GM23338 (cell line): ENCODE measurements at regions not wholly inside any gene's neighbourhood (a gene's known extent, or its start where the extent isn't known, plus 50 kb on each side); places are given as distances from the start of the nearest gene placed in this dataset.

Experiments used
- ATAC-seq: fragments of 200-7000 bp; cut with Tn5 transposase; 3 replicates; pipeline ENCODE4 v1.9.1; 2020
- DNase-seq: peaks from one replicate; pipeline ENCODE4 v3.0.0-alpha.2; 2015; ENCODE audit warnings: low spot score
- H2AFZ ChIP-seq: fragments of 200-600 bp; sonication (generic); 2 replicates; pipeline ENCODE4 v1.8.0; 2016; ENCODE audit warnings: antibody characterized with exemption, mild to moderate bottlenecking, moderate library complexity
- H3F3A ChIP-seq: fragments of 200-600 bp; sonication (generic); replicated peaks from 2 replicates; pipeline ENCODE4 v1.8.0; 2017; ENCODE audit warnings: antibody characterized with exemption, mixed run types, low read depth
- H3K27ac ChIP-seq: fragments of 200-600 bp; sonication (generic); 2 replicates; pipeline ENCODE4 v1.6.1; 2016; ENCODE audit warnings: low read depth
- H3K27me3 ChIP-seq: fragments of 200-600 bp; sonication (generic); 2 replicates; pipeline ENCODE4 v1.8.0; 2016; ENCODE audit warnings: mild to moderate bottlenecking, mixed run types, moderate library complexity; ENCODE audit not compliant: insufficient read depth
- H3K36me3 ChIP-seq: fragments of 200-600 bp; sonication (generic); 2 replicates; pipeline ENCODE4 v1.8.0; 2016; ENCODE audit warnings: mild to moderate bottlenecking; ENCODE audit not compliant: insufficient read depth
- H3K4me1 ChIP-seq: fragments of 200-600 bp; sonication (generic); 2 replicates; pipeline ENCODE4 v1.8.0; 2016; ENCODE audit warnings: mild to moderate bottlenecking, moderate library complexity; ENCODE audit not compliant: insufficient read depth
- H3K4me2 ChIP-seq: fragments of 200-600 bp; sonication (generic); 2 replicates; pipeline ENCODE4 v1.7.1; 2017; ENCODE audit warnings: mixed run types
- H3K4me3 ChIP-seq: fragments of 200-600 bp; sonication (generic); 2 replicates; pipeline ENCODE4 v1.6.1; 2016; ENCODE audit warnings: mixed run types
- H3K79me2 ChIP-seq: fragments of 200-600 bp; sonication (generic); replicated peaks from 2 replicates; pipeline ENCODE4 v1.8.0; 2017; ENCODE audit warnings: mild to moderate bottlenecking; ENCODE audit not compliant: insufficient read depth
- H3K9me2 ChIP-seq: fragments of 200-600 bp; sonication (generic); 2 replicates; pipeline ENCODE4 v1.8.0; 2017; ENCODE audit not compliant: insufficient read depth
- H4K20me1 ChIP-seq: fragments of 200-600 bp; sonication (generic); replicated peaks from 2 replicates; pipeline ENCODE4 v1.8.0; 2017; ENCODE audit warnings: mild to moderate bottlenecking; ENCODE audit not compliant: insufficient read depth
- H3K27ac Mint-ChIP-seq: 2 replicates; pipeline ENCODE4 v1.8.0; 2020; ENCODE audit warnings: inconsistent platforms, mild to moderate bottlenecking, moderate library complexity, mixed read lengths
- H3K27me3 Mint-ChIP-seq: 3 replicates; pipeline ENCODE4 v1.8.0; 2022; ENCODE audit warnings: low read depth, mild to moderate bottlenecking, moderate library complexity, mixed read lengths, inconsistent platforms; ENCODE audit not compliant: insufficient read depth, poor library complexity
- H3K36me3 Mint-ChIP-seq: 3 replicates; pipeline ENCODE4 v1.8.0; 2021; ENCODE audit warnings: low read depth, mild to moderate bottlenecking, inconsistent platforms, moderate library complexity, mixed read lengths
- H3K4me1 Mint-ChIP-seq: 3 replicates; pipeline ENCODE4 v1.8.0; 2020; ENCODE audit warnings: mild to moderate bottlenecking, inconsistent platforms, mixed read lengths
- H3K4me3 Mint-ChIP-seq: 3 replicates; pipeline ENCODE4 v1.8.0; 2021; ENCODE audit warnings: moderate library complexity, mild to moderate bottlenecking, inconsistent platforms, mixed read lengths
- H3K9me3 Mint-ChIP-seq: 3 replicates; pipeline ENCODE4 v1.8.0; 2020; ENCODE audit warnings: moderate library complexity, mild to moderate bottlenecking, inconsistent platforms, mixed read lengths
- CREB1 ChIP-seq: fragments of 250-450 bp; sonication (Bioruptor Pico); IDR thresholded peaks from 2 replicates; pipeline ENCODE4 v1.5.0; 2020; ENCODE audit warnings: low read depth, mild to moderate bottlenecking, moderate library complexity
- ETS1 ChIP-seq: IDR thresholded peaks from 2 replicates; pipeline ENCODE4 v1.6.1; 2016; ENCODE audit warnings: antibody characterized with exemption
- EZH2 ChIP-seq: fragments of 200-600 bp; sonication (generic); IDR thresholded peaks from one replicate; pipeline ENCODE4 v1.8.0; 2017; ENCODE audit warnings: antibody characterized with exemption, mild to moderate bottlenecking, low read depth; ENCODE audit not compliant: unreplicated experiment
- JUNB ChIP-seq: IDR thresholded peaks from one replicate; pipeline ENCODE4 v1.6.1; 2016; ENCODE audit warnings: antibody characterized with exemption; ENCODE audit not compliant: unreplicated experiment
- NANOG ChIP-seq: IDR thresholded peaks from 2 replicates; pipeline ENCODE4 v1.6.1; 2016; ENCODE audit warnings: antibody characterized with exemption, borderline replicate concordance
- POLR2AphosphoS5 ChIP-seq: IDR thresholded peaks from 2 replicates; pipeline ENCODE4 v1.6.1; 2016; ENCODE audit warnings: antibody characterized with exemption, low read depth
- STAT1 ChIP-seq: IDR thresholded peaks from one replicate; pipeline ENCODE4 v1.6.1; 2016; ENCODE audit warnings: antibody characterized with exemption; ENCODE audit not compliant: unreplicated experiment
- ZNF114 ChIP-seq: fragments of 250-450 bp; sonication (Bioruptor Pico); IDR thresholded peaks from 2 replicates; pipeline ENCODE4 v1.5.0; 2020; ENCODE audit warnings: mild to moderate bottlenecking, moderate library complexity
- ZNF331 ChIP-seq: fragments of 250-450 bp; sonication (Bioruptor Pico); IDR thresholded peaks from 2 replicates; pipeline ENCODE4 v1.5.0; 2020; ENCODE audit warnings: low read depth, mild to moderate bottlenecking, moderate library complexity
- ZNF462 ChIP-seq: fragments of 250-450 bp; sonication (Bioruptor Pico); IDR thresholded peaks from 2 replicates; pipeline ENCODE4 v1.5.0; 2020; ENCODE audit warnings: mild to moderate bottlenecking, moderate library complexity

DNA sequence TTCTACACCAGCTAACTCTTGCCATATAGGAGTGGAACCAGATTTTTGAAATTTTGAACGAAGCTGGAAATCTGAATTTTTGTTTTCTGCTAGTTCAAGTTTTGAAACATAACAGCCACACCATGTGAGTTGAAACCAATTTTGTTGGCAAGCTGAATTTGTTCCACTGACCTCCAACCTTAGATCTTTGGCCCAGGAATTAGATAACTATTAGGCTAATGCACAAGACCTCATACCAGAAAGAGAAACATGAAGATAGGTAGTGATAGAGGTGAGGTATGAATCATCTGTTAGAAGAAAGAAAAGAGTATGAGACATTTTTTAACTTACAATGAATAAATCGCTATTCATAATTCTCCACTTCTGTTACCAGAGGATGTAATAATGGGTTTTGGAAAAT is 76.8 kb upstream of the ACSL1 start:
- H3K27ac Mint-ChIP-seq, result no peak overlapping the region
- TF ChIP-seq STAT1, result no peak
- TF ChIP-seq CREB1 (CRISPR knock-in tag), result no peak
- TF ChIP-seq ZNF331 (CRISPR knock-in tag), result no peak
- TF ChIP-seq ETS1, result no peak
- TF ChIP-seq ZNF114 (CRISPR knock-in tag), result no peak
- no peak for TF ChIP-seq JUNB
- no peak for TF ChIP-seq ZNF462
- no peak for TF ChIP-seq EZH2
- TF ChIP-seq POLR2AphosphoS5, result no peak
- no peak for TF ChIP-seq NANOG

More for the DNA sequence above, 76.8 kb upstream of the ACSL1 start:
- no peaks in the 10 kb centered on the region for H3K36me3 Mint-ChIP-seq
- H3K27me3 Mint-ChIP-seq, result peaks cover 8% of the 10 kb centered on the region
- ATAC-seq, result no peak
- DNase-seq, result no peak
- Histone ChIP-seq H4K20me1 (no peaks in the 10 kb centered on the region), H3K79me2 (no peaks in the 10 kb centered on the region), H3K27ac (no peak overlapping the region), H3K4me3 (no peak overlapping the region), H3K4me1 (no peaks in the 10 kb centered on the region), H3K27me3 (no peaks in the 10 kb centered on the region), H3F3A (no peaks in the 10 kb centered on the region), H2AFZ (no peak overlapping the region), H3K9me2 (peaks cover 3% of the 10 kb centered on the region; the same call in 1 of the 2 replicates), H3K4me2 (no peak overlapping the region), H3K36me3 (no peaks in the 10 kb centered on the region)
- H3K4me1 Mint-ChIP-seq, result peaks cover 5% of the 10 kb centered on the region; the same call in 1 of the 3 replicates
- H3K9me3 Mint-ChIP-seq, result no peaks in the 10 kb centered on the region
- no peak overlapping the region for H3K4me3 Mint-ChIP-seq
